ENCODE measurements at regions not wholly inside any gene's neighbourhood (a gene's known extent, or its start where the extent isn't known, plus 50 kb on each side); places are given as distances from the start of the nearest gene placed in this dataset.
A peak's percentile ranks its signal among the peaks of the same experiment; 100 is the strongest.

DNA sequence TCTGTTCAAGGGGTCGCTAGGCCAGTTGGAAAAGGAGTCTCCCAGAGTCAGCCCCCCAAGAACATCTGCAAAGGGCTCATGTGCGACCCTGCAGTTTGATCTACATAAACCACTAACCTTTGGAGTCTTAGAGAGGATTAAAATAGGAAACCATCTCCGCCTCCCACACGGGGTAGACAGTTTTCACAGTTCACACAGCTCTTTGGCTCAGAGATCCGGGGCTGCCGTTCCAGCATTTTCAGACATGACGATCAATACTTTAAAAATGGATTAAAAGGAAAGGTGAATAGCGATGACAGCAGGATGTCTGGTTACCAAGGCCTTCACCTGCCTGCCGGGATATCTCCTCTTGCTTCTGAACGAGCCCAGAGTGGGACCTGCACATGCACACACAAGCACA lies 59.8 kb upstream of the BCL11B start:
- no peaks in the 10 kb centered on the region for H3K4me1 ChIP-seq
- no peak overlapping the region for H3K27ac ChIP-seq
- no peak overlapping the region for H3K4me3 ChIP-seq
- H3K27me3 ChIP-seq, result peaks cover 43% of the 10 kb centered on the region
- no peaks in the 10 kb centered on the region for H3K36me3 ChIP-seq
- no peaks in the 10 kb centered on the region for H3K9me3 ChIP-seq
- DNase-seq (ENCODE audit: low spot score in 2 of 2), result peak in 1 of 2 donors; percentile 10
- TF ChIP-seq POLR2A (IDR thresholded peaks at IDR 0.05), result no peak
- TF ChIP-seq EP300 (IDR thresholded peaks at IDR 0.05), result no peak
- no peak for TF ChIP-seq POLR2AphosphoS5 (IDR thresholded peaks at IDR 0.05)
- TF ChIP-seq, protein P1, sequence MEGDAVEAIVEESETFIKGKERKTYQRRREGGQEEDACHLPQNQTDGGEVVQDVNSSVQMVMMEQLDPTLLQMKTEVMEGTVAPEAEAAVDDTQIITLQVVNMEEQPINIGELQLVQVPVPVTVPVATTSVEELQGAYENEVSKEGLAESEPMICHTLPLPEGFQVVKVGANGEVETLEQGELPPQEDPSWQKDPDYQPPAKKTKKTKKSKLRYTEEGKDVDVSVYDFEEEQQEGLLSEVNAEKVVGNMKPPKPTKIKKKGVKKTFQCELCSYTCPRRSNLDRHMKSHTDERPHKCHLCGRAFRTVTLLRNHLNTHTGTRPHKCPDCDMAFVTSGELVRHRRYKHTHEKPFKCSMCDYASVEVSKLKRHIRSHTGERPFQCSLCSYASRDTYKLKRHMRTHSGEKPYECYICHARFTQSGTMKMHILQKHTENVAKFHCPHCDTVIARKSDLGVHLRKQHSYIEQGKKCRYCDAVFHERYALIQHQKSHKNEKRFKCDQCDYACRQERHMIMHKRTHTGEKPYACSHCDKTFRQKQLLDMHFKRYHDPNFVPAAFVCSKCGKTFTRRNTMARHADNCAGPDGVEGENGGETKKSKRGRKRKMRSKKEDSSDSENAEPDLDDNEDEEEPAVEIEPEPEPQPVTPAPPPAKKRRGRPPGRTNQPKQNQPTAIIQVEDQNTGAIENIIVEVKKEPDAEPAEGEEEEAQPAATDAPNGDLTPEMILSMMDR (IDR thresholded peaks at IDR 0.05), result no peak
- 70% methylated on average over 10 of the region's 10 CpGs for WGBS

DNA sequence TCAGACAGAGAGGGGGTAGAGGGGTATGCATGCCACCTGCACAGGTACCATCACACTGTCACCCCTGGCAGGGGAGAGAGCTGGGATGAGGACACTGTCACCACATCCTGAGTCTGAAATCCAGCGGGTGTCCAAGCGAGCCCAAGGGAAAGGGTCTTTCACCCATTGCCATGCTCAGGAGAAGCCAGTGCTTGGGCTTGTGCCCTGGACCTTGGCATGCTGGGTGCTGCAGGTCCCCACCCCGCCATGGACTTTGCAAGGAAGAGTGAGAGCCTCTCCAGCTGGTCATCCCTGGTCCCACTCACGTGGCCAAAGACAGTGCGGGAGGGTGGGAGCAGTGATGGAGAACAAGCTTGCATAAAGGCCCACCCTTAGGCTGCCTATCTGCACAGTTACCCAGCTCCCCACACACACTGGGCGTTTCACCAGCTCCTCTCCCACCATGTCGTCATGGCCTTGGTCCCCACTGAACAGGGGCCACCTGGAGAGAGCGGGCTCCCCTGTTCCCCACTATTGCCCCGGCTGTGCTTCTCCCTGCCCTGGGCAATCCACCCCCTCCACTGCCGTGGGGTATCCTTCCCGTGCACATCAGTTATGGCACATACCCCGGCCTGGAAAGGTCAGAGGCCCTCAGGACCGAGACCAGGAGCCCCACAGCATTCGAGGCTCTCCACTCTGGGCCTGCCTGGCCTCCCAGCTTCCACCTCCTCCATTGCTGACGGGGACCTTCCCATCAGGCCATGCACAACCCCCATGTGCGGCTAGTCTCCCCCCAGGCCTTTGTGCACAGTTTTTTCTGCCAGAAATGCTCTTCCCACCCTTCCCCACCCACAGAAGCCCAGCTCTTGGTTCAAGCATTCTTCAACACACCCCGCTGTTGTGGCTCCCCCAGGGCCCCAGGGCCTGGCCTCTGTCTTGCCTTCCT lies 58.6 kb upstream of the BCL11B start:
- H3K36me3 ChIP-seq, result no peaks in the 10 kb centered on the region
- peaks cover 45% of the 10 kb centered on the region for H3K27me3 ChIP-seq
- TF ChIP-seq POLR2AphosphoS5 (IDR thresholded peaks at IDR 0.05) (no peak), EP300 (IDR thresholded peaks at IDR 0.05) (no peak), POLR2A (IDR thresholded peaks at IDR 0.05) (no peak)
- TF ChIP-seq, protein P1 (IDR thresholded peaks at IDR 0.05), result no peak
- DNase-seq (ENCODE audit: low spot score in 2 of 2), result peak; percentile 37 to 66
- no peaks in the 10 kb centered on the region for H3K9me3 ChIP-seq
- no peak overlapping the region for H3K27ac ChIP-seq
- H3K4me1 ChIP-seq, result no peaks in the 10 kb centered on the region
- H3K4me3 ChIP-seq, result no peak overlapping the region
- WGBS, result 83% methylated on average over 9 of the region's 17 CpGs

DNA sequence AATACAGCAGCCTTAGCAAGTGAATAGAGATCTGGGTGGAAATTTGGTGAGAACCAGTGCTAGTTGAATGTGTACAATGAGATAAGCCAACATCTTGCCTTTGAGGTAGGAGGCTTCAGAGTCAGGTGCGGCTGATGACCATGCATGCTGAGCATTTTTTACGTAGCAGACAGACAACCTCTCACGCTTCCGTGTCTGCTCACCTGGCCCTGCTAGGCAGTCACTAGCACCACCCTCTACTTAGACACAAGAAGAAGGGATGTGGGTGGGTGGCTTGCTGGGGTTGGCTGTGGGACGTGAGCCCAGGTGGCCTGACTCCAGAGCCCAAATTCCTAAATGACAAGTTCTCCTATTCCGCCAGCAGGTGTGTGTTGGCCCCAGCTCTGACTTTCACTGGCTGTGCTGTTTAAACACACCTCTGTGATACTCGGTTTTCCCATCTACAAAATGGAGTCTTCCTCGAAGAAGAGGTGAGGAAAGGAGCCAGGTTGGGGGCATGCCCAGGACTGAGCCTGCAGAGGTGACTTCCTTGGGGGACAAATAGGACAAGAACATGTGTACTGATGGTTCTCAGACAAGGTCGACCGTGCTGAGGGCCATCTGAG lies 57.8 kb upstream of the BCL11B start:
- peaks cover 45% of the 10 kb centered on the region for H3K27me3 ChIP-seq
- 69% methylated on average over 10 of the region's 10 CpGs for WGBS

DNA sequence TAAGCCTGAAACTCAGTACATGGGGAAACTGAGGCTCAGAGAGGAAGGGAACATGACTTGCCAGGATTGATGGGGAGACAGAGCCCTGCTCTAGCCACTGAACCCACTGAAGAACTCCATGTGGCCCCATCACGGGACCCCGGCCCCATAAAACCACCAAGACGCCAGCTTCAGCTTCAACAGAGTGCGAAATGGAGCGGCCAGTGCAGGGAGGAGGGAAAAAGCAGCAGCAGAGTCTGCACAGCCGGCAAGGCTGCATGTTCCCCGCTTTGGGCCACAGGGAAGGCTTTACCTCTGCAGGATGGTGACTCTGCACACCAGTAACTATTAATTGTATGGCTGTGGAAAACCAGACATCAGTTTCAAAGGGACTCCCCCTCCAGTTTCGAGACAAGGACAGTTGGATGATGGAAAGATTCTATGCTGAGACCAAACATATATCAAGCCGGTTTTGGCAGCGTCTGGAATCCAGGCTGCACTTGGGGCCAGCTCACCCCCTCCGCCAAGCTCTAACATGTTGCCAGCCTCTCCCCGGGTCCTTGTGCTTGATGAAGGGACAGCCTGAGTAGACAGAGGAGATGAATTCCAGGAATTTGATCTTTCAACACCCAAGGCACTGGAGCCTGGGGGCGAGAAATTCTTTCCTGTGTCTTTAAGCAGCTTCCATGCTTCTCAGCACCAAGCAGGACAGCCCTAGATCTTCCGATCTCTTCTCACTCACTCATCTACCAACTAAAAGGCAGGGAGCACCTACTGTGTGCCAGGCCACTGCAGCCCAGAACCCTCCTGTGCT lies 55.7 kb upstream of the BCL11B start:
- Histone ChIP-seq H3K4me1 (no peaks in the 10 kb centered on the region), H3K27me3 (peaks cover 45% of the 10 kb centered on the region), H3K27ac (no peak overlapping the region), H3K9me3 (no peaks in the 10 kb centered on the region), H3K4me3 (no peak overlapping the region), H3K36me3 (no peaks in the 10 kb centered on the region)
- TF ChIP-seq, protein P1 (IDR thresholded peaks at IDR 0.05), result no peak
- no peak for TF ChIP-seq POLR2AphosphoS5 (IDR thresholded peaks at IDR 0.05)
- no peak for TF ChIP-seq POLR2A (IDR thresholded peaks at IDR 0.05)
- no peak for TF ChIP-seq EP300 (IDR thresholded peaks at IDR 0.05)
- 27% methylated on average over 14 of the region's 14 CpGs for WGBS
- peak; percentile 21 to 31 for DNase-seq (ENCODE audit: low spot score in 2 of 2)

More for the DNA sequence above, 57.8 kb upstream of the BCL11B start:
- Histone ChIP-seq H3K27ac (no peak overlapping the region), H3K4me3 (no peak overlapping the region), H3K9me3 (no peaks in the 10 kb centered on the region), H3K4me1 (no peaks in the 10 kb centered on the region), H3K36me3 (no peaks in the 10 kb centered on the region)
- peak; percentile 24 to 45 for DNase-seq (ENCODE audit: low spot score in 2 of 2)
- TF ChIP-seq EP300 (IDR thresholded peaks at IDR 0.05) (no peak), POLR2A (IDR thresholded peaks at IDR 0.05) (no peak), POLR2AphosphoS5 (IDR thresholded peaks at IDR 0.05) (no peak)
- TF ChIP-seq, protein P1 (IDR thresholded peaks at IDR 0.05), result no peak

Data from suprapubic skin (tissue), 4 donors.